Smooth muscle cell (in vitro differentiated cells): ENCODE measurements at regions not wholly inside any gene's neighbourhood (a gene's known extent, or its start where the extent isn't known, plus 50 kb on each side); places are given as distances from the start of the nearest gene placed in this dataset.

Experiments used
- DNase-seq: peaks from one replicate; lab custom pipeline; 2025; ENCODE audit not compliant: unreplicated experiment; lab: John Stamatoyannopoulos, UW
- H2AFZ ChIP-seq: fragments of 200-600 bp; sonication (generic); 2 replicates; pipeline ENCODE4 v1.6.0; 2016; ENCODE audit warnings: antibody characterized with exemption, low read depth, mild to moderate bottlenecking
- H3F3A ChIP-seq: fragments of 200-600 bp; sonication (generic); 2 replicates; pipeline ENCODE4 v1.6.0; 2017; ENCODE audit warnings: antibody characterized with exemption, low read depth
- H3K27ac ChIP-seq: fragments of 200-600 bp; sonication (generic); 2 replicates; pipeline ENCODE4 v1.5.1; 2016; ENCODE audit warnings: low read depth, mild to moderate bottlenecking
- H3K27me3 ChIP-seq: fragments of 200-600 bp; sonication (generic); 2 replicates; pipeline ENCODE4 v1.6.1; 2016; ENCODE audit warnings: low read depth, mild to moderate bottlenecking
- H3K36me3 ChIP-seq: fragments of 200-600 bp; sonication (generic); 2 replicates; pipeline ENCODE4 v1.5.1; 2016; ENCODE audit warnings: low read depth
- H3K4me1 ChIP-seq: fragments of 200-600 bp; sonication (generic); 2 replicates; pipeline ENCODE4 v1.5.1; 2016; ENCODE audit warnings: low read depth
- H3K4me2 ChIP-seq: fragments of 200-600 bp; sonication (generic); 2 replicates; pipeline ENCODE4 v1.6.0; 2016; ENCODE audit warnings: mild to moderate bottlenecking
- H3K4me3 ChIP-seq: fragments of 200-600 bp; sonication (generic); 2 replicates; pipeline ENCODE4 v1.5.1; 2016; ENCODE audit warnings: mild to moderate bottlenecking
- H3K79me2 ChIP-seq: fragments of 200-600 bp; sonication (generic); 2 replicates; pipeline ENCODE4 v1.6.0; 2016; ENCODE audit warnings: low read depth, mild to moderate bottlenecking
- H3K9ac ChIP-seq: fragments of 200-600 bp; sonication (generic); 2 replicates; pipeline ENCODE4 v1.6.0; 2016; ENCODE audit warnings: low read depth
- H3K9me3 ChIP-seq: fragments of 200-600 bp; sonication (generic); replicated peaks from 2 replicates; pipeline ENCODE4 v1.5.1; 2016; ENCODE audit warnings: low read depth
- H4K20me1 ChIP-seq: fragments of 200-600 bp; sonication (generic); 2 replicates; pipeline ENCODE4 v1.6.0; 2016; ENCODE audit warnings: low read depth
- CTCF ChIP-seq: fragments of 200-600 bp; sonication (generic); IDR thresholded peaks from 2 replicates; pipeline ENCODE4 v1.5.1; 2017; ENCODE audit warnings: borderline replicate concordance, mild to moderate bottlenecking, antibody characterized with exemption; ENCODE audit not compliant: insufficient read depth, poor library complexity, severe bottlenecking
- WGBS: methylation state at CpG from one replicate; pipeline ENCODE4 v1.1.7; 2016; ENCODE audit warnings: low lambda C conversion rate; 5-methylcytosine and 5-hydroxymethylcytosine counted together

DNA sequence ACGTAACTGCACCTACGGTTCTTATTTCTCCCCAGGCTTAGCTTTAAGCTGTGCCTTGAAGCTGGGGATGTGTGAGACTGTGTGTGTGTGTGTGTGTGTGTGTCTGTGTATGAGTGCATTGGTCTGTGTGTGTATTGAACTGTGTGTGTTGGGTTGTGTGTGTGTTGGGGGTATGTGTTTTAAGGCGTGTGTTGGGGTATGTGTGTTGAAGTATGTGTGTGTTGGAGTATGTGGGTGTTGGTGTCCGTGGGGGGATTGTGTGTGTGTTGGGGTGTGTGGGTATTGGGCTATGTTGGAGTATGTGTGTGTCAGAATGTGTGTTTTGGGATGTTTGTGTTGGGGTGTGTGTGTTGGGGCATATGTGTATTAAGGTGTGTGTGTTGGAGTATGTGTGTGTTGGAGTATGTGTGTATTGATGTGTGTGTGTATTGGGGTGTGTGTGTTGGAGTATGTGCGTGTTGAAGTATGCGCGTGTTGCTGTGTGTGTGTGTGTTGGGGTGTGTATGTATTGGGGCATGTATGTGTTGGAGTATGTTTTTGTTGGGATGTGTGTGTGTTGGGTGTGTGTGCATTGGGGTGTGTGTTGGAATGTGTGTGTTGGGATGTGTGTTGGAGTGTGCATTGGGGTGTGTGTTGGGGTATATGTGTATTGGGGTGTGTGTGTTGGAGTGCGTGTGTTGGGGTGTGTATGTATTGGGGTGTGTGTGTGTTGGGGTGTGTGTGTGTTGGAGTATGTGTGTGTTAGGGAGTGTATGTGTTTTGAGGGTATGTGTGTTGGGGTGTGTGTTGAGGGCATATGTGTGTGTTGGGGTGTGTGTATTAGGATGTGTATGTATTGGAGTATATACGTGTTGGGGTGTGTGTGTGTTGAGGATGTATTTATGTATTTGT, 76.4 kb downstream of the LSM3 start:
- Histone ChIP-seq H3K4me2 (no peak overlapping the region), H3K9ac (no peak overlapping the region), H3K4me1 (no peaks in the 10 kb centered on the region), H4K20me1 (no peaks in the 10 kb centered on the region), H3K27ac (no peak overlapping the region), H3K36me3 (no peaks in the 10 kb centered on the region), H3K79me2 (no peaks in the 10 kb centered on the region), H3K27me3 (no peaks in the 10 kb centered on the region), H3K9me3 (no peaks in the 10 kb centered on the region), H2AFZ (no peak overlapping the region), H3K4me3 (no peak overlapping the region), H3F3A (no peaks in the 10 kb centered on the region)
- 86% methylated on average over 9 of the region's 9 CpGs for WGBS
- no peak for DNase-seq
- TF ChIP-seq CTCF = no peak

DNA sequence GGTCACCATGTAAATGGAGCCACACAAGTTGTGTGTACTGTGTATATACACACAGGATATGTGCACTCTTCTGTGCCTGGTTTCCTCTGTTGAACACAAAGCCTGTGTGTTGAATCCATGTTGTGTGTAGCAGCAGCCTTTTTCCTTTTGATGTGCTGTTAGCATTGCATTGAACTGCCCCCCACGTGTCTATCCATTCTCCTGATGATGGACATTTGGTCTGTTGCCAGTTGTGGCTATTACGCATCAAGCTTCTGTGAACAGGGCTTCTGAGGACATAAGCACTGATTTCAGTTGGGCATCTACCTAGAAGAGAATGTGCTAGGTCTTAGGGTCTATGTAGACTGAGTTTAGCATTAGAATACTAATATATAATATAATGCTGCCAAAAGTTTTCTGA, 77.4 kb downstream of the LSM3 start:
- H3K4me3 ChIP-seq = no peak overlapping the region
- no peak overlapping the region for H3K4me2 ChIP-seq
- no peak for TF ChIP-seq CTCF
- no peaks in the 10 kb centered on the region for H4K20me1 ChIP-seq
- H3K79me2 ChIP-seq = no peaks in the 10 kb centered on the region
- H3K27me3 ChIP-seq = no peaks in the 10 kb centered on the region
- H3F3A ChIP-seq = no peaks in the 10 kb centered on the region
- H3K4me1 ChIP-seq = no peaks in the 10 kb centered on the region
- no peak overlapping the region for H2AFZ ChIP-seq
- no peak overlapping the region for H3K27ac ChIP-seq
- WGBS = 90% methylated on average over 2 of the region's 2 CpGs
- no peaks in the 10 kb centered on the region for H3K36me3 ChIP-seq
- DNase-seq = no peak
- no peaks in the 10 kb centered on the region for H3K9me3 ChIP-seq
- H3K9ac ChIP-seq = no peak overlapping the region

DNA sequence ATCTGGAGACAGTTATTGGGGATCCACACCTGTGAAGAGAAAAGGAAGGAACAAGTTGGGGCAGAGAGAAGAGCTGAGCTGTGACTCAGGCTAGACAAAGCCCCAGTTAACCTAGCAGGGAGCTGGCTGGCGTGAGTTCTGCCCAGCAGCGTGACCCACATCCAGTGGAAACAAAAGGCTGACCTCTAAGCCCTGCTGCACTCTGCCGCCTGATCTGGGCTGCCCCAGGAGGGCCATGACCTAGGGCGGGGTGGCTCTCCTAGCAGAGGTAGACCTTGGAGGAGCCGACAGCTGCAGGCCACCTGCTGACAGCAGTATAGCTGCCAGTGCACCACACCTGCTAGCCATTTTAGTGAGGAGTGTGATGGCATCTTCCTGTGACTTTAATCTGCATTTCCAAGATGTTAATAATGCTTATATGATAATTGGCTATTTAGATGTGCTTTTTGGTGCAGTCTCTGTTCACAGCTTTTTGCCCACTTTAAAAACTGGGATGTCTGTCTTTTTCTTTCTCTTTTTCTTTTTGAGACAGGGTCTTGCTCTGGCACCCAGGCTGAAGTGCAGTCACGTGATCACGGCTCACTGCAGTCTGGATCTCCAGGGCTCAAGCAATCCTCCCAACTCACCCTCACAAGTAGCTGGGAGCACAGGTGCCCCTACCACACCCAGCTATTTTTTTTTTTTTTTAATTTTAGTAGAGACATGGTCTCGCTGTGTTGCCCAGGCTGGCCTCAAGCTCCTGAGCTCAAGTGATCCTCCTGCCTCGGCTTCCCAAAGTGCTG, 78.1 kb downstream of the LSM3 start:
- H3K4me1 ChIP-seq = no peaks in the 10 kb centered on the region
- no peak for DNase-seq
- no peak overlapping the region for H3K9ac ChIP-seq
- TF ChIP-seq CTCF = no peak
- no peaks in the 10 kb centered on the region for H3K27me3 ChIP-seq
- 69% methylated on average over 9 of the region's 9 CpGs for WGBS
- no peak overlapping the region for H3K4me2 ChIP-seq
- no peaks in the 10 kb centered on the region for H3K79me2 ChIP-seq
- no peaks in the 10 kb centered on the region for H3K36me3 ChIP-seq
- H3F3A ChIP-seq = no peaks in the 10 kb centered on the region
- no peak overlapping the region for H2AFZ ChIP-seq
- no peak overlapping the region for H3K4me3 ChIP-seq
- H3K27ac ChIP-seq = no peak overlapping the region
- no peaks in the 10 kb centered on the region for H3K9me3 ChIP-seq
- H4K20me1 ChIP-seq = no peaks in the 10 kb centered on the region
